Activated CD8-positive, alpha-beta T cell treated with anti-CD3 and anti-CD28 coated beads, Interleukin-2, amount 10 ng/mL, durations not matched to agents 7 days and 5 days (primary cell): ENCODE measurements at regions not wholly inside any gene's neighbourhood (a gene's known extent, or its start where the extent isn't known, plus 50 kb on each side); places are given as distances from the start of the nearest gene placed in this dataset.

ENCODE experiments used
- ATAC-seq: fragments of 150-1000 bp; cut with Tn5 transposase; one replicate; pipeline ENCODE4 v1.10.0; 2021; ENCODE audit warnings: moderate library complexity
- CTCF ChIA-PET: fragments of 350-600 bp; sonication (Branson Sonifier 250); formaldehyde crosslinking; loops from one replicate; lab custom pipeline; 2021; ENCODE audit warnings: antibody characterized with exemption; lab: Charles Lee
- POLR2A ChIA-PET: fragments of 350-600 bp; sonication (Branson Sonifier 250); formaldehyde crosslinking; loops from one replicate; lab custom pipeline; 2021; ENCODE audit warnings: antibody characterized with exemption; lab: Charles Lee
- DNase-seq: peaks from one replicate; pipeline ENCODE4 v3.0.0-alpha.2; 2020
- H3K27ac Mint-ChIP-seq: one replicate; pipeline ENCODE4 v1.8.0; 2021; ENCODE audit warnings: mild to moderate bottlenecking, mixed read lengths
- H3K27me3 Mint-ChIP-seq: one replicate; pipeline ENCODE4 v1.8.0; 2021; ENCODE audit warnings: low read depth, mixed read lengths
- H3K36me3 Mint-ChIP-seq: one replicate; pipeline ENCODE4 v1.8.0; 2021; ENCODE audit warnings: low read depth, mixed read lengths
- H3K4me1 Mint-ChIP-seq: one replicate; pipeline ENCODE4 v1.8.0; 2021; ENCODE audit warnings: low read depth, mixed read lengths
- H3K4me3 Mint-ChIP-seq: one replicate; pipeline ENCODE4 v1.8.0; 2021; ENCODE audit warnings: mild to moderate bottlenecking, mixed read lengths
- H3K9me3 Mint-ChIP-seq: one replicate; pipeline ENCODE4 v1.8.0; 2022; ENCODE audit warnings: mixed read lengths; ENCODE audit not compliant: insufficient read depth

DNA sequence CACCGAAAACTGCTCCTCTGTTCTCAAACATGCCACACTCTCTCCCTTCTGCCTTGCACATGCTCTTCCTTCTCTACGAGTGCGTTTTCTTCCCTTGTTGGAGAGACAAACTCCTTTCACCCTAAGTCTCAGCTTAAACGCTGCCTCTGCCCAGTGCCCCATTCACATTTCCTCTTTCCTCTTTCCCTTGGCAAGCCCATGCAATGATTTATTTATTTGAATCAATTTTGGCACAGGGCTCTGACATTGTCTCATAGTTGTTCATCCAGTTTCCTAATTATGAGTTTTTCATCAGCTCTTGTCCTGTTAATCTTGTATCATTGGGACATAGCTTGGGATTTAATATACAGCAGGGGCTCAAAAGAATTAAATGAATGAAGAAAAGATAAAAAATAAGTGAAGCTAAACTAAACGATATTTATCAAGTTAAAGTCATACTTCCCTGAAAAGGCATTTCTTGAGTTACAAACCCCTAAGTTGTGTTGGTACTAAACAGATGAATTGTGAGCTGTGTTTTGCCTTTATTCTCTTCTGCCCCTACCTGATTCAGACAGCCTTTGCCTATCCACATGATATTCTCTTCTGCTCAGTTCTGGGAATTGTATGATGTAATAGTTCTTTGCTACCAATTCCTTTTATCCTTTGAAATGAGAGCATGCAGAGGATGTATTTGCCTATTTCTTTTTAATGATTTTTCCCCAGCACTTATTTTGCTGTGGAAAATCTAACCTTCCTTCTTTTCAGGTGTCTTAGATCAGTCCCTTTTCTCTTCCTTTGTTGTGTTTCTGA, 704.4 kb downstream of the UTRN start:
- ATAC-seq (no peak), DNase-seq (no peak)
- Mint-ChIP-seq H3K27ac (no peak overlapping the region), H3K4me1 (no peaks in the 10 kb centered on the region), H3K36me3 (no peaks in the 10 kb centered on the region), H3K4me3 (no peak overlapping the region), H3K9me3 (no peaks in the 10 kb centered on the region), H3K27me3 (peaks cover 23% of the 10 kb centered on the region)
- POLR2A ChIA-PET = no interaction called here
- CTCF ChIA-PET = no interaction called here

DNA sequence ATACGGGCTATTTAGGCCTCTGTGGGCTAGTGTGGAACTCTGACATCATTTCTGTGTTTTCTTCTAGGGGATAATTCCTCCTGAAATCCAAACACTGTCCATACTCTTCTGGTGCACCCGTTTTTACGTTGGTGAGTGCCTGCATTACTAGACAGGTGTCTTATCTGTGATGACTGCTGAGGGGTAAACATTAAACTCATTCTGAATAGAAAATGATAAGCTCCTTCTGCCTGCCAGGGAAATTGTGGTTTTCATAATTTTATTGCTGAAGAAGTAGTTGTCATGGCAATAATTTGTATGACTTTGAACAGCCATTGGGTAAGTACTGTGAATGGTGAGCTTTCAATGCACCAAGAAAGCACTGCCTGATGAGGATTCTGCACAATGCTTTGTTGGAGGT, 705.6 kb downstream of the UTRN start:
- no peak for ATAC-seq
- Mint-ChIP-seq H3K36me3 (no peaks in the 10 kb centered on the region), H3K27ac (no peak overlapping the region), H3K9me3 (no peaks in the 10 kb centered on the region), H3K4me1 (no peaks in the 10 kb centered on the region), H3K4me3 (no peak overlapping the region), H3K27me3 (peaks cover 21% of the 10 kb centered on the region)
- DNase-seq = no peak
- POLR2A ChIA-PET = interaction anchor here (0.6 kb wide), 1 partner anchor 574 kb away, joined by 3 read pairs; no protein-coding TSS in a partner anchor
- CTCF ChIA-PET = interaction anchor here (0.8 kb wide), 1 partner anchor 23 kb away, joined by 3 read pairs; no protein-coding TSS in a partner anchor

DNA sequence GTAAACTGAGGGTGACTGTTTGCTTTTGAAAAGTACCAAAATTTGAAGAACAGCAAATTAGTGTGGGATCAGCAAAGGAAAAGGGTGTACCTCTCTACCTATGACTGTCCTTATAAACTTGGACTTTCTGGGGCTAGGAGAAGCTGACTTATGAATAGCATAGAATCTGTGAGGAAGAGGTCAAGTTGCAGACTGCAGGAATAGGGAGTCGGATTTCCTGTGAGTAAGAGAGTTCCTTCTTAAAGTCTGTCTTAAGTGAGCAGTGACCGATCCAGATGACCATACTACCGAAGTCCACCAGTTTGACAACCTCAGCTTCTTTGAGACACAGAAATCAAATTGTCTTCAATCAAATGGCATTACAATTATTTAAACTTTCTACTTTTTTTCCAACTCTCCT, 708.7 kb downstream of the UTRN start:
- Mint-ChIP-seq H3K27ac (no peak overlapping the region), H3K4me1 (no peaks in the 10 kb centered on the region), H3K9me3 (no peaks in the 10 kb centered on the region), H3K4me3 (no peak overlapping the region), H3K27me3 (peaks cover 12% of the 10 kb centered on the region), H3K36me3 (no peaks in the 10 kb centered on the region)
- ChIA-PET POLR2A (no interaction called here), CTCF (no interaction called here)
- DNase-seq (no peak), ATAC-seq (no peak)

DNA sequence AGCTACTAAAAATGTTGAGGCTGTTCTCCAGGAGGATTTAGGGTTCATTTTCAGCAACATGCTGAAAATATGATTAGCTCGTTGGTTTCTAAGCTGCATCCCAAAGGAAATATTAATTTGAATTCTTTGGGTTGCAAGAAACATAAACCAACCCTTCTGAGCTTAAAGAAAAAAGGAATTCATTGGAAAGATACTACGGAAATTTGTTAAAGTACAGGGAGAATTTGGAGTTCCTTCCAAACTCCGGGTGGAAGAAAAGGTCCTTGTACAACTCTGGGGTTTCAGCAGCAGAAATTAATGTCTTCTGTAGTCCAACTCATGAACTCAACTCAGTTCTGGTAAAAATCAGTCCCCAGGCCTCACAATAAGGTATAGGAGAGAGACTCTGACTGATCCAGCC, 712.9 kb downstream of the UTRN start:
- H3K9me3 Mint-ChIP-seq = no peaks in the 10 kb centered on the region
- H3K36me3 Mint-ChIP-seq = no peaks in the 10 kb centered on the region
- ChIA-PET POLR2A (no interaction called here), CTCF (no interaction called here)
- no peak overlapping the region for H3K4me3 Mint-ChIP-seq
- peaks cover 3% of the 10 kb centered on the region for H3K27me3 Mint-ChIP-seq
- DNase-seq (no peak), ATAC-seq (no peak)
- H3K4me1 Mint-ChIP-seq = no peaks in the 10 kb centered on the region
- no peak overlapping the region for H3K27ac Mint-ChIP-seq

DNA sequence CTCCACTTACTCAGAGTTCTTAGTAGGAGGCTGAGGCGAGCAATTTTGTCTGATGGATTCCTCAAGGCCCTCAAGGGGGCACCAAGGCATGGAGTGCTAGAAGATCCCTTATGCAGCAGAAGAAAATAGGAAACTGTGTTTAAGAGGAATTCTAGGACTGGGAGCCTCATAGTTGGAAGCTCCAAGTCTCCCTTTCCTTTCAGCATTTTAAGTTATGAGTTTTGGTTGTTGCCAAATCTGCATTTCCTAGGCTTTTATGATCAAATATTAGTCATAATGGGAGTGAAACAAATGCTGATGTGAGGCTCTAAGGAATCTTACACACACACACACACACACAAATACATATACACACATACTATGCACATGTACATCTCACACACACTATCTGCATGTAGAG, 714.0 kb downstream of the UTRN start:
- no peak for ATAC-seq
- CTCF ChIA-PET = no interaction called here
- H3K27me3 Mint-ChIP-seq = peaks cover 3% of the 10 kb centered on the region

DNA sequence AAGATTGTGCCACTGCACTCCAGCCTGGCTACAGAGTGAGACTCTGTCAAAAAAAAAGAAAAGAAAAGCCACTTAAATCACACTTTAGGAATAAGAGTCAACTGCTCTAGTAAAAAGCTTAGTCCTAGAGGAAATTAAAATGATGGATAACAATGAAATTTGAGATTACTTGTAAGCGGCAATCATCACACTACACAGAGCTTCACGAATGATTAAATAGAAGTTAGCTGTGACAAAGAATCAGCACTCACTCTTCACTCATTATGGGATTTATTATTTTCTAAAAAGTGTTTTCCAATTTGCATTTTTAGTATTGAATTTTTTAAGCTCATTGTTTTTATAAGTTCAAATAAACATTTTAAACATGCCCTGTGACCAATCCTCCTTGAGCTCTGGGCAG, 718.0 kb downstream of the UTRN start:
- Mint-ChIP-seq H3K27me3 (peaks cover 13% of the 10 kb centered on the region), H3K9me3 (no peaks in the 10 kb centered on the region), H3K4me3 (no peak overlapping the region), H3K4me1 (no peaks in the 10 kb centered on the region), H3K27ac (no peak overlapping the region), H3K36me3 (no peaks in the 10 kb centered on the region)
- CTCF ChIA-PET = interaction anchor here (0.6 kb wide), 1 partner anchor 633 kb away, joined by 5 read pairs; no protein-coding TSS in a partner anchor
- DNase-seq (no peak), ATAC-seq (no peak)
- POLR2A ChIA-PET = no interaction called here

More for the DNA sequence above, 714.0 kb downstream of the UTRN start:
- no peaks in the 10 kb centered on the region for H3K4me1 Mint-ChIP-seq
- no peaks in the 10 kb centered on the region for H3K9me3 Mint-ChIP-seq
- DNase-seq = no peak
- POLR2A ChIA-PET = no interaction called here
- no peaks in the 10 kb centered on the region for H3K36me3 Mint-ChIP-seq
- no peak overlapping the region for H3K4me3 Mint-ChIP-seq
- H3K27ac Mint-ChIP-seq = no peak overlapping the region

DNA sequence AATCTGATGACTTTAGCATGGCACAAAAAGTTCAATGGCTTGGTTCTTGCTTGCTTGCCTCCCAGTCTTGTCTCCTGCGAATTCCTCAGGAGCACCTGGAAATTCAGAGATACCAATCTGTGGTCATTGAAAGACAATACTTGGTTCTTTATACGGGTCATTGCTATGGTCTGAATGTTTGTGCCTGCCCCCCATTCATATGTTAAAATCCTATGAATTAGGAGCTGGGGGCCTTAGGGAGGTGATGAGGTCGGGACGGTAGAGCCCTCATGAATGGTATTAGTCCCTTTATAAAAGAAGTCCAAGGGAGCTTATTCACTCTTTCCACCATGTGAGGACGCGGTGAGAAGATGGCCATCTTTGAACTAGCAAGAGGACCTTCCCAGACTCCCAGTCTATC, 721.8 kb downstream of the UTRN start:
- ChIA-PET CTCF (no interaction called here), POLR2A (no interaction called here)
- Mint-ChIP-seq H3K27me3 (peaks cover 10% of the 10 kb centered on the region), H3K4me1 (no peaks in the 10 kb centered on the region), H3K36me3 (no peaks in the 10 kb centered on the region), H3K4me3 (no peak overlapping the region), H3K27ac (no peak overlapping the region), H3K9me3 (no peaks in the 10 kb centered on the region)
- no peak for DNase-seq
- ATAC-seq = no peak

DNA sequence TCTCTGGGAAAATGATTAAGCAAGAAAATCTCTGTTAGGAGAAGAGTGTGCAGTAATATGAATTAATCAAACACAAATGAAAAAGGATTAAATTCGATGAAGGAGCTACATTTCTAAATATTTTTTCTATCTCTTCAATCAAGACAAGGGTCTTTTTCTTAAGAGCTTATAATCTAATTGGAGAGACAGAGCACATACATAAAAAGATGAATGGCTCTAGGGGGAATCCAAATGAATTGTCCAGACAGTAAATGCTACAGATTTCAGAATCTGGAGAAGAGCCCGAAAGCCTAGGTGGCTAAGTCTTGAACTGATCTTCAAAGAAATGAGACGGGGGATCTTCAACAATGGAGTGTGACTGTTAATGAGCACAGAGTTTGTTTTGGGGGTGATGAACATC, 723.6 kb downstream of the UTRN start:
- ChIA-PET POLR2A (interaction anchor here (0.7 kb wide), 1 partner anchor 1165 kb away, joined by 3 read pairs; no protein-coding TSS in a partner anchor), CTCF (no interaction called here)
- DNase-seq (no peak), ATAC-seq (no peak)
- Mint-ChIP-seq H3K4me1 (no peaks in the 10 kb centered on the region), H3K36me3 (no peaks in the 10 kb centered on the region), H3K27ac (no peak overlapping the region), H3K27me3 (peaks cover 14% of the 10 kb centered on the region), H3K9me3 (no peaks in the 10 kb centered on the region), H3K4me3 (no peak overlapping the region)

DNA sequence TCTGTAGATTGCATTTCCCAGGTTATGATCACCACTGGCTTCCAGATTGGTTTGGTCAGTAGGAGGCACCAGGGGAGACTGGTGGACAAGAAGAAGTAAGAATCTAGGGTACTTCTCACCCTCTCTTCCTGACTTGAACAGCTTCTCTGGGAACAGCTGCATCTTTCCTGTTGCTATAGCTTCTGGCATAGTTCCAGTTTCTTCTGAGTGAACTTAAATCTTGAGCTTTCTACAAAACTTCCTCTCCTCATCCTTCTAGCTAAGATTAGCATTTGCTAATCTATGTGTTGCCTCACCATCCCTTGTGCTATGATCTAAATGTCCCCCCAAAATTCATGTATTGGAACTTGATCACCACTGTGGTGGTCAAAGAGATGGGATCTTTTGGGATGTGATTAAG, 724.6 kb downstream of the UTRN start:
- Mint-ChIP-seq H3K9me3 (no peaks in the 10 kb centered on the region), H3K4me3 (no peak overlapping the region), H3K27ac (no peak overlapping the region), H3K4me1 (no peaks in the 10 kb centered on the region), H3K27me3 (peaks cover 14% of the 10 kb centered on the region), H3K36me3 (no peaks in the 10 kb centered on the region)
- ChIA-PET CTCF (no interaction called here), POLR2A (no interaction called here)
- no peak for DNase-seq
- no peak for ATAC-seq

DNA sequence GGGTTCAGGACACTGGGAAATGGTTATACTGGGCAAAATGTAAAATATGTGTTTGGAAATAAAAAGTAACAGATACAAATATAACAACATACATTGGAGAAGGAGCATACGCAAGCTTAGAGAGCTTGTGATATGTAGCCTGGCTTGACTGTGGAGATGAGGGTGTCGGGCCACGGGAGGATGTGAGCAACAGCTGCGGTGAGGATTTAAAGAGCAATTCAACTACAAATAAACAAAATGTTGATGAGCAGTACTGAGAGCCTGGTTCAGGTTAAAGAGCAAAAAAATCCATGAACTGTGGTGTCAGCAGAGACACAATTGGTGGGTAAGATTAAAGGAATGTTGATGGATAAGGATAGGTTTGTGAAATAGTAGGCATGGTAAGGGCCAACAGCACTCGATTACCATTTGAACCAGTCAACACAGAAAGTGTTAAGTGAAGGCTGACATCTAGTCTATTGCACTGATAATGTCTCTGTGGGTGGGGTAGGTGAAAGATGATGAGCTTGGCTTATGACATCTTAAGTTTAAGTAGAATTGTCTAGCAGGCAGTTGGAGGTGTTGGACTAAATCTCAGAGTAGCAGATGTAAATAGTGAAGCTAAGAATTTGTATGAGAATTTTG, 723.2 kb downstream of the EPM2A start:
- no peaks in the 10 kb centered on the region for H3K4me1 Mint-ChIP-seq
- peaks cover 5% of the 10 kb centered on the region for H3K27me3 Mint-ChIP-seq
- H3K36me3 Mint-ChIP-seq = no peaks in the 10 kb centered on the region
- no peak overlapping the region for H3K27ac Mint-ChIP-seq
- DNase-seq (no peak), ATAC-seq (no peak)
- no peak overlapping the region for H3K4me3 Mint-ChIP-seq
- H3K9me3 Mint-ChIP-seq = no peaks in the 10 kb centered on the region
- ChIA-PET POLR2A (no interaction called here), CTCF (no interaction called here)

DNA sequence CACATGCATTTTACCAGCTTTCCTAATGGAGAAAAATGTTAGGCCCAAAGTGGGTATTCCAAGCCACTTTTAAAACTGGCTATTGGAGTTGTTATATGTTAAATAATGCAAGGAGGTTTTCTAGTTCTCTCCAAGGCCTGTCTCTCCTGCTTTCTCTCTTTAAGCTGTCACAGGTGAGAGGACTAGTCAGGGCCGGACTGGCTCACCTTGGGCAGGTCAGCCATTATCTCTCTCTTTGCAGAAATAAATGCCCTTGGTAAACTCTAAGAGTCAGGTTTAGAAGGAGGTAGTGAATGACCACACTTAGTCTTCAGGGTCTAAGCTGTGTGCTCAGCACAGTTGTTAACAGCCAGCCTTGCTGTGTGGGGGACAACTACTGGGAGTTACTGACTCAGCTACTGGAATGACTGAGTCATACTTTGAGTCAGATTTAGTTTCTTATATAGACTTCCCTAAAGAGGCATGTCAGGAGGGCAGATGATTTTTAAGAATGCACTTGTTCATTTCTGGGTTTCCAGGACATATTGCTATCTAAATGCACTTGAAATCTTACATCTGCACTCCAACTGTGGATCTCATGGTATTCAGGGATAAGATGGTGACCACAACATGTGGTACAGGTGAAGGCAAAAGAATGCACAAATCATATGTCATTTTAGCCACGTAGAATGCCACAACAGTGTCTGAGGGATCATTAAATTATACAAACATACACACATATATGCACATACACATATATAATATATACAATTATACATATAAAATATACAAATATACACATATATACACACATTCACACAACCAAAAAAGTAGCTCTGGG, 719.4 kb downstream of the EPM2A start:
- peak; percentile 21 for DNase-seq
- H3K4me1 Mint-ChIP-seq = no peaks in the 10 kb centered on the region
- no peak overlapping the region for H3K4me3 Mint-ChIP-seq

DNA sequence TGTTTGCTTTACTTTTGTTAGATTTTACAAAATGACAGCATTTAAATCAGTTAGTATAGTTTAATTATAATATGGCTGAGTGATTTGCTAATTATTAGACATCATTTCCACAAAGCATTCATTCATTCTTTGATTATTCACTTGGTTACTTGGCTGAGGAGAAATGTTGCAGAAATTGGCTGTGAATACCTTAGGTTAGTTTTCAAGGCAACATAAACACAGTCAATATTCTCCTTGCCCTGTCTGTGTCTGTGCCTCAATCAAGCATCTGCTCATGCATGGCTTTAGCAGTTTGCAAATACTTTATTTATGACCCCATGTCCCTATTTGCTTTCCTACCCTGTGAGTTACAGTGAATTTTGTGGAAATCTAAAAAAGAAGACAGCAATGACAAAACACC, 718.3 kb downstream of the EPM2A start:
- no peak for DNase-seq
- POLR2A ChIA-PET = no interaction called here
- Mint-ChIP-seq H3K36me3 (no peaks in the 10 kb centered on the region), H3K27me3 (peaks cover 4% of the 10 kb centered on the region), H3K9me3 (no peaks in the 10 kb centered on the region), H3K4me3 (no peak overlapping the region), H3K27ac (no peak overlapping the region), H3K4me1 (no peaks in the 10 kb centered on the region)
- ATAC-seq = no peak
- CTCF ChIA-PET = interaction anchor here (0.6 kb wide), 1 partner anchor 878 kb away, joined by 3 read pairs; no protein-coding TSS in a partner anchor

More for the DNA sequence above, 719.4 kb downstream of the EPM2A start:
- CTCF ChIA-PET = no interaction called here
- POLR2A ChIA-PET = interaction anchor here (0.6 kb wide), 1 partner anchor 19 kb away, joined by 3 read pairs; no protein-coding TSS in a partner anchor
- no peaks in the 10 kb centered on the region for H3K9me3 Mint-ChIP-seq
- no peaks in the 10 kb centered on the region for H3K36me3 Mint-ChIP-seq
- ATAC-seq = no peak
- no peak overlapping the region for H3K27ac Mint-ChIP-seq
- peaks cover 5% of the 10 kb centered on the region for H3K27me3 Mint-ChIP-seq
